Dedifferentiated amniotic fluid mesenchymal stem cell (primary cell): ENCODE measurements at regions not wholly inside any gene's neighbourhood (a gene's known extent, or its start where the extent isn't known, plus 50 kb on each side); places are given as distances from the start of the nearest gene placed in this dataset.
"Not testable (repeated sequence)": the region's sequence is repeated elsewhere in the genome, so short reads cannot be mapped to it uniquely, and the experiment has no call there.

ENCODE experiments used
- DNase-seq: peaks from one replicate; pipeline ENCODE4 v3.0.0-alpha.2; 2016; ENCODE audit errors: extremely low spot score

DNA sequence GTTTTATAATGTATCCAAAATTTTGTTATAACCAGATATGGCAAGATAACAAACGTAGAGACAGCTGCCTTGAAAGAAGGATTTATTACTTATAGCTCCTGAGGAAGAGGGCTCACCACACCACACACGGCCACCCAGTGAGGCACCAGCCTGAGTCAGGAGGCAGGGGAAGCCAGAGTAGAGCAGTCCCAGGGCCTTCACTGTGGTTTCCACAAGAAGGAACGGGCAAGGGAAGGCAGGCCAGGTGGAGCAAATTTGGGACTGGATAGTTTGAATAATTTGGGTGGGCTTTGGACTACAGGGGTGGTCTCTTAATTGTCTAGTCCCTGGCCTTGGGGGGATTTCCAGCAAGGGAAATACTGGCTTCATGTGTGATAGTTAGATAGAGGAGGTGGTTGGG, 72.5 kb downstream of the RRAGC start:
- no peak for DNase-seq

DNA sequence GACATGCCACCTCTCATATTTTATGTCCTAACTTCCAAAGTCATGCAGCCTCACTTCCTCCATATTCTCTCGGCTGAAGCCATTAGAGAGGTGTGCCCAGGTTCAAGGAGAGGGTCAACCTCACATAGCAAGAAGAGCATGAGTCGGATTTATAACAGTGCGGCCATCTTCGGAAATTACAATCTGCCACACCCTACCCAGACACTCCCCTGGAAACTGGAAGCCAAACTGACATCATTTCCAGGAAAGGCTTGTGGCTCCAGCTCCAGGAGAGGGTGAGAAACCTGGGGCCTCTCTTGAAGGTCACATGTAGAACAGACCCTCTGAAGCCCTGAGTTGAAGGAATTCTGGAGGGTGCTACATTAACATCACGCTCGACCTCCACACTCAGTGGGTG, 73.5 kb downstream of the RRAGC start:
- no peak for DNase-seq

DNA sequence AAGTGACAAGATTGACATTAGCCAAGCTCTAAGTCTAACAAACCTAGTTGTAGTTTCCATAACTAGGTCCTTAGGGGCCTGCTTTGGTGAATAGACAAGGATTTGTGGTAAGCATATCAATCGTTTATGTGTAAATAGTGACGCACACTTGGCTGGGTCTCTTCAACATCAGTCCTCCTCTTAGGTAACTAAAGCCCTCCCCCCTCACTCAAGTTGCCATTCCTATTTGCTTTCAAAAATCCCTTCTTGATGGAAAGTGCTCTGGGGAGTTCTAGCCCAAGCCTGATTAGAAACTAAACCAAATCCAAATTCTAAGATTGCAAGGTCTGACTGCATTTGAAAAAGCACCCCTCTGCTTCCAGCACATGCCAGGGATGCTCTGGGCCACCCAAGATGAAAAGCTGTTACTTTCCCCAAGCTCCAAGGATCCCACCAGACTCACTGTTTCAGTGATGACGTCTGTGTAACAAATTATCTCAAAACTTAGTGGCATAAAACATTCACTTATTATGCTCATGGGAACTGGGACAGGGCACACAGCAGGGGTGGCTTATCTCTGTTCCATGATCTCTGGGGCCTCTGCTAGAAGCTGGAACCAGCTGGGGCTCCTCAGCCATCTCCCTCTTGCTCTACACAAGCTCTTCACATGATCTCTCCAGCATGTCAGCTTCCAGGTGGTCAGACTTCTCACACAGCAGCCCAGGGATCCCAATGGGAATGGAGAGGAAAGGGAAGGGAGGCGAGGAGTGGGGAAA, 74.1 kb downstream of the RRAGC start:
- no peak for DNase-seq

DNA sequence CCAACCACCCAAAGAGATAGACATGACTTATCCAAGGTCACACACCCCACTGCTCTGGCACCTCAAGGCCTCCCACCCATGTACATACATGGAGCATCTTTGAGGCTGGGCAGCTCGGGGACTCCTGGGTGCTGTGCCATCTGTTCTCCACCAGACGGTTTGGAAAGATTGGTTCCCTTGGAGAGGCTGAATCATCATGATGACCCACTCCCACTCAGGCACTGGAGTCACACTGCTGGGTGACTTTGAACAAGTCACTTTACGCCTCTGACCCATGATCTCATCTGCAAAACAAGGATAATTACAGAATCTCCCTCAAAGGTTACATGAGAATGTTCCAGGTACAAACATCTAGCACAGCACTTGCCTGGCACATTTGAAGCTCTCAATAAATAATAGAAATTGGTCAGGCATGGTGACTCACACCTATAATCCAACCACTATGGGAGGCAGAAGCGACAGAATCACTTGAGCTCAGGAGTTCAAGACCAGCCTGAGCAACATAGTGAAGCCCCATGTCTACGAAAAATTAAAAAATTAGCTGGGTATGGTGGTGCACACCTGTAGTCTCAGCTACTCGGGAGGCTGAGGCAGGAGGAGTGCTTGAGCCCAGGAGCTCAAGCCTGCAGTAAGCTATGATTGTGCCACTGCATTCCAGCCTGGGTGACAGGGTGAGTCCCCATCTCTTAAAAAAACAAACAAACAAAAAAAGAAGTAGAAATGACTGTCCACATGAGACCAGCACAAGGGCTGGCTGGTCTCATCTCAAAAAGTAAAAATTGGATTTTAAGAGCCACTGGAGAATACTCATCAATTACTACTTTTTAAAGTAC, 74.9 kb downstream of the RRAGC start:
- DNase-seq = no peak

DNA sequence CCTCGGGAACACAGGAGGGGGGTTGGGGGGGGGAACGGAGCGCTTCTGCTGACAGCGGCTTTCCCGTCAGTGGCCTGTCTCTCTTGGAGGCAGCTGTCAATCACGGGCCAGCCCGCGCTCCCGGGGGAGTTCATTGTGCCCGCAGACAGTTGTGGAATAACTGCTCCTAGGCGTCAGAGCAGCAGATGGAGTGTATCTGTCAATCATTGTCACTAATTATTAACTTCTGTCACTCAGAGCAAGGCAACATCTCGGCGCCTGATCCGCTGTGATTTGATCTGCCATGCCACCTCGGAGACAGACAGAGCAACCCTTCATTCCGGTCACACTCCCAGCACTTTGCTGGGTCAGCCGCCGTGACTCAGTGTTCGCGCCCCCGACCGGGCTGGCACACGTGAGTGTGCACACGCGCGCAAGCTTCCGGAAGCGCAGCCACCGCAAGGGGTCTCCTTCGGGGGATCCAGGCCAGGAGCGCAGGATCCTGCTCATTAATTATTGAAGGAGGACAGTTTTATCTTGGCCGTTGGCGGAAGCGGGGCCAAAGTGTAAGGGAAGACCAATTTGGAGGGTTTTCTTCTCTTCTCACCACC, 75.8 kb downstream of the RRAGC start:
- no peak for DNase-seq

DNA sequence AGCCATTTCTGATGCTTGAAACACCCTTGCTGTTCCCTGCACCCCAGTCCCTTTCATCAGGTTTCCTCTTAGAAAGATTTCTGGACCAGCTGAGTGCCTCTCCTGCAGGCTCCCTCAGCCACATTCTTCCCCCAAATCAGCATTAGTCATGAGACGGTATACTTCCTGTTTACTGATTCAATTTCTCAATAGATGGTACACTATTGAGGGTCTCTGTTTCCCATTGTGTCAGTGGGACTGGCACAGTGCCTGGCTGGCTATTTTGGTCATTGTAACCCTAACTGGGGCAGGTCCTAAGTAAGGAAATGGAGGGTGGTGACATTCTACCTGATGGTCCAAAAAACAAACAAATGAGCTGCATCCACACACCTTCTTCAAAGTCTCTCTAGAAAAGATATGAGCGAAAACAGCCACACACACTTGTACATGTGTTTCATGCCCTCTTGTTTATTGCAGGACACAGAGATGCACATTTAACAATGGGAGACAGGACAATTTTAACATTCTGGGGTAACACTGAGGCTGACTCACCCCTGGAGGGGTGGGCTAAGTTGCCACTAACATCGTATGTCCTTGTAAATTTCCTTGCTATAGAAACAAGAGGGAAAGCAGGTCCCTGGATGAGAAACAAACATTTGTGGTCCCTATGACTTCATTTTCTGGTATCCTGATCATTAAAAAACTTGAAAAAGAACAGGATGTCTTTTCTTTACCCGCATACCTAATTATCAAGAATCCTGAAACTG, 77.5 kb downstream of the RRAGC start:
- no peak for DNase-seq

- DNase-seq = no peak
These were observed 79.4 kb downstream of the RRAGC start for GRCh38 chr1:38780133-38780532.

DNA sequence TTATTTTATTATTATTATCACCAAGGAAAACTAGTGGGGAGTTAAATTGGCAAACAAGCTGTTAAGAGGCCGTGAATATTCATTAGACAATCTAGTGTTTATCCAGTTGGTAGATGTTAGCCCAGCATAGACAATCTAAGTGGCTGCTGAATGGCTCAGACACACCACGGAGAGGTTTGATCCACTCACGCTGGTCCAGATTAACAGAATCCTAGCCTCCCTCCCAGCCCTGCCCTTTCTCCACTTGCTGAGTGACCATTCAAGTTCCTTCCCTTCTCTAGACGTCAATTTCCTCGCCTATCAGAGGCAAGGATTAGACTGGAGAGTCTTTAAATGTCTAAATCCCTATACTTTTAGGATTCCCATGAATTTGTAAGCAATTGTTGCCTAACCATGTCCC, 80.1 kb downstream of the RRAGC start:
- no peak for DNase-seq

GRCh38 chr1:38778521-38778920, 81.1 kb downstream of the RRAGC start:
- no peak for DNase-seq

GRCh38 chr1:38778051-38778450, 81.5 kb downstream of the RRAGC start:
- no peak for DNase-seq

- no peak for DNase-seq
These were observed 82.1 kb downstream of the RRAGC start for GRCh38 chr1:38777464-38777957.

DNA sequence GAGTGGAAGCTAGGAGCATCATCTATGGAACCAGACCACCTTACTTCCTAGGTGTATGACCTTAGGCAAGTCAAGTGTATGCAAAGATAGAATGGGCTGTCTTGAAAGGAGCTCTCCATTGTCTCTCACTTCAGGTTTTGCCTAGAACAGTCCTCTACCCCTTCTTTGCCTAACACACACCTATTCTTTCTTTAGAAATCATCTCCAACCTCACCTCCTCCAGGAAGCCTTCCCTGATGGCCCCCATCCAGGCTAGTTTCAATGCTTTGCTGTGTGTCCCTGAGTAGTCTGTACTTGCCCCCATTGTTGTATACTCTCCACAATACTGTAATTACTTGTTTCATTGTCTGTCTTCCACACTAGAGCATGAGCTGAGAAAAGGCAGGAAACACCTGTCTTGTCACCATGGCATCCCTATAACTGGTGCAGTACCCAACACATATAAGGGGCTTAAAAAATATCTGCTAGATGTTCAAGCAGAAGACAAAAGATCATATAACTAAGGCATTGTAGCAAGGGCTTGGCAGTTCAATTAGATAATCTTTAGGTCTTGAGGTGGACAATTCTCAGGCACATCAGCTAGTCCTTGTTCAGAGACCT, 83.0 kb downstream of the RRAGC start:
- no peak for DNase-seq

- DNase-seq = no peak
These were observed 84.3 kb downstream of the RRAGC start for GRCh38 chr1:38775175-38775845.

DNA sequence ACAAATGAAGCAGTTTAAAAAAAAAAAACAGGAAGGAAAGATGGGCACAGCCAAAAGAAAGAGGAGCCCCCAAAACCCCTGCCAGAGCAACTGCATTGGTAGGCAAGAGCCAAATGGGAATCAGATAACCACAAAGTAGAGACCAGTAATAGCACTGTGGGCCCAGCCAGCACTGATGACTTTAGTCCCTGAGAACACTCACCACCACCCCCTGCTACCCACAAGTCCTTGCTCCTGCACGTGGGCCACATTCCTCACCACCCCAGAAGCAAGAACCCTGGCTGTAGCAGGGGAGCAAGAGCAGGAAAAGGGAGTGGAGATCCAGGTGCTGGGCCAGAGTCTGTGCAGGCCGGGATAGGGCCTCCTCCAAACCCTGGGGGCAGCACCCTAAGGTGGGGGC, 86.1 kb downstream of the RRAGC start:
- no peak for DNase-seq

DNA sequence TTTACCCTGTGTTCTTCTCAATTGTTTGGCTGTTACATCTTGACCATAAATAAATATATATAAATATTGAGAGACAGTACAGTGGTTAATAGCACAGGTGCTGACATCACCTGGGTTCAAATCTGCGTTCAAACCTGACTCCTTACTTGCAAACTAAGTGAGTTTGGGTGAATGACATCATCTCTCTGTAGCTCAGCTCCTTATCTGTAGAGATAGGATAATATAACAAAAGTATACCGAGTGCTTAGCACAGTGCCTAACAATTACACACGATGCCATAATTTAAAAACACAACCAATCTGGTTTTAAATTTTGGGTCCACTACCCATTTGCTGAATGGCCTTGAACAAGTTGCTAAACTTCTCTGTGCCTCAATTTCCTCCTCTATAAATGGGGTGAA, 86.6 kb downstream of the RRAGC start:
- no peak for DNase-seq

GRCh38 chr1:38772026-38772425, 87.5 kb downstream of the RRAGC start:
- DNase-seq = no peak

GRCh38 chr1:38770516-38771173, 88.9 kb downstream of the RRAGC start:
- DNase-seq = not testable (repeated sequence)

- no peak for DNase-seq
These were observed 93.4 kb downstream of the RRAGC start for GRCh38 chr1:38766125-38766524.

- no peak for DNase-seq
These were observed 96.5 kb downstream of the RRAGC start for GRCh38 chr1:38763121-38763520.

DNA sequence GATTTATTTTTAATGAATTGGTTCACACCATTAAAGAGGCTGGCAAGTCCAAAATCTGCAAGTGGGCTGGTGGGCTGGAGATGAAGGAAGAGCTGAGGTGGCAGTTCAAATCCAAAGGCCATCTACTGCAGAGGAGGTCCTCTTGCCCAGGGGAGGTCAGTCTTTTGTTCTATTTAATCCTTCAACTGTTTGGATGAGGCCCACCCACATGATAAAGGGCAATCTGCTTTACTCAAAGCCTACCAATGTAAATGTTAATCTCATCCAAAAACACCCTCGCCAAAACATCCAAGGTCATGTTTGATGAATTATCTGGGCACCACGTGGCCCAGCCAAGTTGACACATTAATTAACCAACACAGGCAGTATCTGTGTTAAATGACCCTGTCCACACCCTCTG, 99.0 kb downstream of the RRAGC start:
- DNase-seq = no peak
